ENCODE measurements at regions not wholly inside any gene's neighbourhood (a gene's known extent, or its start where the extent isn't known, plus 50 kb on each side); places are given as distances from the start of the nearest gene placed in this dataset.

DNA sequence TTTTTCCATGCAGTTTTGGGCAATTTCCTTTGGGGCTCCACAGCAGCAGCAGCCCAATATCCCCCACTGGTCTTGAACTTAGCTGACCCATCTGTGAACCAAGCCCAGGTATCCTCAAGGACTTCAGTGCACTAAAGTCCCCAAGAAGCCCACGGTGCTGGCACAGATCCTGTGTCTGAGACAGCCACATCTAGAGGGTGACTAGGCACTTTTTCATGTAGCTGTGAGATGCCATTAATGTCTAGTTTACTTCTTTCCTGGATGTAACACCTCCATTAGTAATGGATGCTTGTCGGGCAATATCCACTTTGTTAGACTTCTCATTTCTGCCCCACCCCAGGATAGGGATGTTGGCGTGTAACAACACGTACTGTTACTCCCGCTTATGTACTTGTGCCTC, 117.9 kb downstream of the GPCPD1 start:
- H3K9ac ChIP-seq (ENCODE audit: low read depth, low read length, poor library complexity, severe bottlenecking), result no peak overlapping the region
- no peak overlapping the region for H2AFZ ChIP-seq (ENCODE audit: low read length)
- H3F3A ChIP-seq (ENCODE audit: low read depth), result no peaks in the 10 kb centered on the region
- no peaks in the 10 kb centered on the region for H4K20me1 ChIP-seq (ENCODE audit: insufficient read depth, low read length, poor library complexity, severe bottlenecking)
- no peaks in the 10 kb centered on the region for H3K9me2 ChIP-seq (replicated peaks; ENCODE audit: low read depth, low read length)
- TF ChIP-seq, protein P1, sequence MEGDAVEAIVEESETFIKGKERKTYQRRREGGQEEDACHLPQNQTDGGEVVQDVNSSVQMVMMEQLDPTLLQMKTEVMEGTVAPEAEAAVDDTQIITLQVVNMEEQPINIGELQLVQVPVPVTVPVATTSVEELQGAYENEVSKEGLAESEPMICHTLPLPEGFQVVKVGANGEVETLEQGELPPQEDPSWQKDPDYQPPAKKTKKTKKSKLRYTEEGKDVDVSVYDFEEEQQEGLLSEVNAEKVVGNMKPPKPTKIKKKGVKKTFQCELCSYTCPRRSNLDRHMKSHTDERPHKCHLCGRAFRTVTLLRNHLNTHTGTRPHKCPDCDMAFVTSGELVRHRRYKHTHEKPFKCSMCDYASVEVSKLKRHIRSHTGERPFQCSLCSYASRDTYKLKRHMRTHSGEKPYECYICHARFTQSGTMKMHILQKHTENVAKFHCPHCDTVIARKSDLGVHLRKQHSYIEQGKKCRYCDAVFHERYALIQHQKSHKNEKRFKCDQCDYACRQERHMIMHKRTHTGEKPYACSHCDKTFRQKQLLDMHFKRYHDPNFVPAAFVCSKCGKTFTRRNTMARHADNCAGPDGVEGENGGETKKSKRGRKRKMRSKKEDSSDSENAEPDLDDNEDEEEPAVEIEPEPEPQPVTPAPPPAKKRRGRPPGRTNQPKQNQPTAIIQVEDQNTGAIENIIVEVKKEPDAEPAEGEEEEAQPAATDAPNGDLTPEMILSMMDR (conservative IDR thresholded peaks at IDR 0.05; ENCODE audit: low read length), result no peak
- TF ChIP-seq EZH2phosphoT487 (IDR thresholded peaks at IDR 0.05; ENCODE audit: borderline replicate concordance), result no peak
- H3K4me1 ChIP-seq (ENCODE audit: insufficient read depth, low read length, poor library complexity, severe bottlenecking), result peaks cover 8% of the 10 kb centered on the region
- H3K27me3 ChIP-seq (ENCODE audit: insufficient read depth, low read length, poor library complexity, severe bottlenecking), result no peaks in the 10 kb centered on the region
- H3K4me2 ChIP-seq (ENCODE audit: low read depth, low read length, poor library complexity, severe bottlenecking), result no peak overlapping the region
- no peaks in the 10 kb centered on the region for H3K79me2 ChIP-seq (ENCODE audit: insufficient read depth, low read length)
- H3K9me3 ChIP-seq (ENCODE audit: insufficient read depth, low read depth, low read length), result no peaks in the 10 kb centered on the region
- no peaks in the 10 kb centered on the region for H3K36me3 ChIP-seq (ENCODE audit: insufficient read depth, low read length)
- no peak overlapping the region for H3K4me3 ChIP-seq (ENCODE audit: low read length, poor library complexity, severe bottlenecking)

DNA sequence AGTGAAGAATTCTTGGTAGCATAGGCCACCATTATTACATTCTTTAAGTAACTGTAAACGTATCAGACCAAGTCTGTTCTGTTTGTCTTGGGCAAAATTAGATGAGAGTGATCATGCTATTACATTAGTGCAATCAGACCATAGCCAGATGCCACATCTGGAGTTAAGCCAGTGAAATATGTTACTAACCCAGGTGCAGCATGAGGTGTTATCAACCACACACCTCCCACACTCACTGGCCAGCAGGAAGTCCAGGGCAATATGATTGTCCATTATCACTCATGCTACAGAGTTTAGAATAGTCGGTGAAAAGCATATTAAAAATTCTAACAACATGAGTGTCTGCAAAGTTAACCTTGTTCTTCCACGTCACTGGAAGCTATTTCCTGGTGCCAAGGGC, 119.4 kb downstream of the GPCPD1 start:
- H3K27me3 ChIP-seq (ENCODE audit: insufficient read depth, low read length, poor library complexity, severe bottlenecking), result no peaks in the 10 kb centered on the region
- no peaks in the 10 kb centered on the region for H3K36me3 ChIP-seq (ENCODE audit: insufficient read depth, low read length)
- no peaks in the 10 kb centered on the region for H4K20me1 ChIP-seq (ENCODE audit: insufficient read depth, low read length, poor library complexity, severe bottlenecking)
- no peaks in the 10 kb centered on the region for H3K79me2 ChIP-seq (ENCODE audit: insufficient read depth, low read length)
- H3K4me1 ChIP-seq (ENCODE audit: insufficient read depth, low read length, poor library complexity, severe bottlenecking), result peaks cover 8% of the 10 kb centered on the region
- H3K9me3 ChIP-seq (ENCODE audit: insufficient read depth, low read depth, low read length), result no peaks in the 10 kb centered on the region
- no peaks in the 10 kb centered on the region for H3F3A ChIP-seq (ENCODE audit: low read depth)
- H3K9me2 ChIP-seq (replicated peaks; ENCODE audit: low read depth, low read length), result no peaks in the 10 kb centered on the region
- H3K4me2 ChIP-seq (ENCODE audit: low read depth, low read length, poor library complexity, severe bottlenecking), result no peak overlapping the region
- H2AFZ ChIP-seq (ENCODE audit: low read length), result no peak overlapping the region
- no peak overlapping the region for H3K9ac ChIP-seq (ENCODE audit: low read depth, low read length, poor library complexity, severe bottlenecking)
- TF ChIP-seq, protein P1 (conservative IDR thresholded peaks at IDR 0.05; ENCODE audit: low read length), result no peak
- TF ChIP-seq EZH2phosphoT487 (IDR thresholded peaks at IDR 0.05; ENCODE audit: borderline replicate concordance), result no peak
- H3K4me3 ChIP-seq (ENCODE audit: low read length, poor library complexity, severe bottlenecking), result no peak overlapping the region

DNA sequence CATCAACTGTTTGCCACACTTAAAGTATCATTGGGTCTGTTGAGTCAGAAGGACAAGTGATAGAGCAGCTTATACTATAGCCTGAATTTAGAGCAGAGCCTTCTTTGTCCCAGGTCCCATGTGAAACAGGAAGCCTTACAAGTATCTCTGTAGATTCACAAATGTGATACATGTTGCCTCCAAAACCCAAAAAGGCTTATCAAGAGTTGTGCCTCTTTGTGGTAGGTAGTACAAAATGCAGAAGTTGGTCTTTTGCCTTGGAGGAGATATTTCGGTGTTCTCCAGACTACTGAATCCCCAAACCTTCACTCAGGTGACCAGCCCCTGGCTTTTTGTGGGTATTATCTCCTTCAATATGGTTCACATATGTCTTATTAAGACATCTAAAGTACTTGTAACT, 121.2 kb downstream of the GPCPD1 start:
- no peaks in the 10 kb centered on the region for H3K27me3 ChIP-seq (ENCODE audit: insufficient read depth, low read length, poor library complexity, severe bottlenecking)
- peaks cover 8% of the 10 kb centered on the region for H3K4me1 ChIP-seq (ENCODE audit: insufficient read depth, low read length, poor library complexity, severe bottlenecking)
- H4K20me1 ChIP-seq (ENCODE audit: insufficient read depth, low read length, poor library complexity, severe bottlenecking), result no peaks in the 10 kb centered on the region
- H3K4me3 ChIP-seq (ENCODE audit: low read length, poor library complexity, severe bottlenecking), result no peak overlapping the region
- no peaks in the 10 kb centered on the region for H3K9me2 ChIP-seq (replicated peaks; ENCODE audit: low read depth, low read length)
- H3F3A ChIP-seq (ENCODE audit: low read depth), result no peaks in the 10 kb centered on the region
- no peak overlapping the region for H3K4me2 ChIP-seq (ENCODE audit: low read depth, low read length, poor library complexity, severe bottlenecking)
- no peaks in the 10 kb centered on the region for H3K36me3 ChIP-seq (ENCODE audit: insufficient read depth, low read length)
- H2AFZ ChIP-seq (ENCODE audit: low read length), result no peak overlapping the region
- TF ChIP-seq, protein P1 (conservative IDR thresholded peaks at IDR 0.05; ENCODE audit: low read length), result no peak
- no peak for TF ChIP-seq EZH2phosphoT487 (IDR thresholded peaks at IDR 0.05; ENCODE audit: borderline replicate concordance)
- no peaks in the 10 kb centered on the region for H3K79me2 ChIP-seq (ENCODE audit: insufficient read depth, low read length)
- no peaks in the 10 kb centered on the region for H3K9me3 ChIP-seq (ENCODE audit: insufficient read depth, low read depth, low read length)
- no peak overlapping the region for H3K9ac ChIP-seq (ENCODE audit: low read depth, low read length, poor library complexity, severe bottlenecking)
